Neural progenitor cell (in vitro differentiated cells): ENCODE measurements at regions not wholly inside any gene's neighbourhood (a gene's known extent, or its start where the extent isn't known, plus 50 kb on each side); places are given as distances from the start of the nearest gene placed in this dataset.

Experiments
- DNase-seq: peaks from one replicate; pipeline ENCODE4 v3.0.0-alpha.2; 2016; ENCODE audit warnings: low spot score
- H2AFZ ChIP-seq: fragments of 200-600 bp; sonication (generic); replicated peaks from 2 replicates; pipeline ENCODE4 v1.6.1; 2016; ENCODE audit warnings: antibody characterized with exemption
- H3F3A ChIP-seq: fragments of 200-600 bp; sonication (generic); 2 replicates; pipeline ENCODE4 v1.6.1; 2016; ENCODE audit warnings: antibody characterized with exemption, low read depth
- H3K27ac ChIP-seq: fragments of 200-600 bp; sonication (generic); 2 replicates; pipeline ENCODE4 v1.5.1; 2016; ENCODE audit warnings: mild to moderate bottlenecking
- H3K27me3 ChIP-seq: fragments of 200-600 bp; sonication (generic); 2 replicates; pipeline ENCODE4 v1.6.1; 2016; ENCODE audit warnings: mild to moderate bottlenecking, moderate library complexity
- H3K36me3 ChIP-seq: fragments of 200-600 bp; sonication (generic); 2 replicates; pipeline ENCODE4 v1.5.1; 2016
- H3K4me1 ChIP-seq: fragments of 200-600 bp; sonication (generic); 2 replicates; pipeline ENCODE4 v1.6.1; 2016; ENCODE audit warnings: mixed run types
- H3K4me2 ChIP-seq: fragments of 200-600 bp; sonication (generic); 2 replicates; pipeline ENCODE4 v1.6.1; 2016
- H3K4me3 ChIP-seq: fragments of 200-600 bp; sonication (generic); 2 replicates; pipeline ENCODE4 v1.5.1; 2016
- H3K79me2 ChIP-seq: fragments of 200-600 bp; sonication (generic); 2 replicates; pipeline ENCODE4 v1.6.1; 2016; ENCODE audit warnings: low read depth
- H3K9ac ChIP-seq: fragments of 200-600 bp; sonication (generic); 2 replicates; pipeline ENCODE4 v1.6.1; 2016
- H3K9me3 ChIP-seq: fragments of 200-600 bp; sonication (generic); 2 replicates; pipeline ENCODE4 v1.5.1; 2016; ENCODE audit warnings: low read depth
- H4K20me1 ChIP-seq: fragments of 200-600 bp; sonication (generic); 2 replicates; pipeline ENCODE4 v1.6.1; 2016; ENCODE audit warnings: low read depth
- H3K27ac Mint-ChIP-seq: 3 replicates; pipeline ENCODE4 v1.8.0; 2021; ENCODE audit warnings: mixed read lengths
- H3K27me3 Mint-ChIP-seq: 2 replicates; pipeline ENCODE4 v1.8.0; 2022; ENCODE audit warnings: low read depth, mild to moderate bottlenecking, inconsistent platforms, moderate library complexity, mixed read lengths; ENCODE audit not compliant: insufficient read depth
- H3K36me3 Mint-ChIP-seq: 3 replicates; pipeline ENCODE4 v1.8.0; 2021; ENCODE audit warnings: mixed read lengths
- H3K4me1 Mint-ChIP-seq: 3 replicates; pipeline ENCODE4 v1.8.0; 2021; ENCODE audit warnings: mixed read lengths
- H3K4me3 Mint-ChIP-seq: 3 replicates; pipeline ENCODE4 v1.8.0; 2021; ENCODE audit warnings: mild to moderate bottlenecking, moderate library complexity, mixed read lengths
- H3K9me3 Mint-ChIP-seq: 3 replicates; pipeline ENCODE4 v1.8.0; 2020; ENCODE audit warnings: mixed read lengths
- EZH2 ChIP-seq: fragments of 200-600 bp; sonication (generic); IDR thresholded peaks from 2 replicates; pipeline ENCODE4 v1.6.1; 2017; ENCODE audit warnings: antibody characterized with exemption, mild to moderate bottlenecking, moderate library complexity
- EZH2phosphoT487 ChIP-seq: fragments of 200-600 bp; sonication (generic); IDR thresholded peaks from 2 replicates; pipeline ENCODE4 v1.6.1; 2017; ENCODE audit warnings: antibody characterized with exemption
- TF ChIP-seq, protein P1 (sequence below): fragments of 200-600 bp; sonication (generic); IDR thresholded peaks from 2 replicates; pipeline ENCODE4 v1.5.1; 2017; ENCODE audit warnings: antibody characterized with exemption, mild to moderate bottlenecking

DNA sequence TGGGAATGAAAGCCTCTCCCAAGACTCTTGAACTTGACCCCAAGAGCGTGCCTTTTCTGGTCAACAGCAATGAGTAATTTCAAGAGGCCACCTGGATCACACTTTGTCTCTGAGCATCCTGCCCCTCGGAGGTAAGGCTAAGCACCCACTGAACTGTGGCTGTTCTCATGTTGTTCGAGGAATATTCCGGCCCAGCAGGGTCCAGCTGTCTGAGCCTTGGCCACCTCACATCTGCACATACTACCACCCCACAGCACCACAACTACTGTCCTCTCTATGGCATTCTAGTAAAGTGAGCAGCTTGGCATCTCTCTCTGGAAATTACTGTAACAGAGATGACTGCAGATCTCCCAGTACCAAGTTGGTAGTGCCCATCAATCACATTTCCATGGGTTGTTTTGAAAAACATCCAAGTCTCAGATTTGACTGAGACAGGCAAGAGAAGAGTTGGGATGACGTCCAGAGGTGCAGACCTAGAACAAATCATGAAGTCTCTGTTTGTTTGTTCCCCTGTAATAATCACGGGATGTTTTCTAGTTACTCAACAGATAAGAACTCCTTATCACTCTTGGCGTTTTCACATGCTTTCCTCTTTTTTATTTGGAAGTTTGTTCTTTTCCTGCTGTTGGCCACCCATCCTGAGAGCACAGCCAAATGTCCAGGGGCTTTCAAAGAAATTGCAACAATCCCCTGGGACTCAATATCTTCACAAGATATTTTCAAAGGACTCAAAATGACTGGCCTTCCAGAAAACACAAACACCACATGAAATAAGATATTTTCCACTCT lies 336.0 kb upstream of the TNP1 start:
- Mint-ChIP-seq H3K4me1 (peaks cover 17% of the 10 kb centered on the region), H3K4me3 (no peak overlapping the region), H3K27ac (no peak overlapping the region), H3K27me3 (no peaks in the 10 kb centered on the region), H3K36me3 (no peaks in the 10 kb centered on the region), H3K9me3 (peaks cover 9% of the 10 kb centered on the region)
- no peaks in the 10 kb centered on the region for H3K9me3 ChIP-seq
- no peak overlapping the region for H3K27ac ChIP-seq
- peaks cover 19% of the 10 kb centered on the region for H3K4me1 ChIP-seq
- no peaks in the 10 kb centered on the region for H4K20me1 ChIP-seq
- H3K9ac ChIP-seq = no peak overlapping the region
- no peaks in the 10 kb centered on the region for H3K79me2 ChIP-seq
- no peak overlapping the region for H3K4me2 ChIP-seq
- no peak for DNase-seq
- H3K36me3 ChIP-seq = no peaks in the 10 kb centered on the region
- no peak overlapping the region for H3K4me3 ChIP-seq
- peaks cover 13% of the 10 kb centered on the region for H3F3A ChIP-seq
- no peak for TF ChIP-seq EZH2phosphoT487
- TF ChIP-seq, protein P1, sequence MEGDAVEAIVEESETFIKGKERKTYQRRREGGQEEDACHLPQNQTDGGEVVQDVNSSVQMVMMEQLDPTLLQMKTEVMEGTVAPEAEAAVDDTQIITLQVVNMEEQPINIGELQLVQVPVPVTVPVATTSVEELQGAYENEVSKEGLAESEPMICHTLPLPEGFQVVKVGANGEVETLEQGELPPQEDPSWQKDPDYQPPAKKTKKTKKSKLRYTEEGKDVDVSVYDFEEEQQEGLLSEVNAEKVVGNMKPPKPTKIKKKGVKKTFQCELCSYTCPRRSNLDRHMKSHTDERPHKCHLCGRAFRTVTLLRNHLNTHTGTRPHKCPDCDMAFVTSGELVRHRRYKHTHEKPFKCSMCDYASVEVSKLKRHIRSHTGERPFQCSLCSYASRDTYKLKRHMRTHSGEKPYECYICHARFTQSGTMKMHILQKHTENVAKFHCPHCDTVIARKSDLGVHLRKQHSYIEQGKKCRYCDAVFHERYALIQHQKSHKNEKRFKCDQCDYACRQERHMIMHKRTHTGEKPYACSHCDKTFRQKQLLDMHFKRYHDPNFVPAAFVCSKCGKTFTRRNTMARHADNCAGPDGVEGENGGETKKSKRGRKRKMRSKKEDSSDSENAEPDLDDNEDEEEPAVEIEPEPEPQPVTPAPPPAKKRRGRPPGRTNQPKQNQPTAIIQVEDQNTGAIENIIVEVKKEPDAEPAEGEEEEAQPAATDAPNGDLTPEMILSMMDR = no peak
- no peak for TF ChIP-seq EZH2
- no peaks in the 10 kb centered on the region for H3K27me3 ChIP-seq
- H2AFZ ChIP-seq = no peak overlapping the region

DNA sequence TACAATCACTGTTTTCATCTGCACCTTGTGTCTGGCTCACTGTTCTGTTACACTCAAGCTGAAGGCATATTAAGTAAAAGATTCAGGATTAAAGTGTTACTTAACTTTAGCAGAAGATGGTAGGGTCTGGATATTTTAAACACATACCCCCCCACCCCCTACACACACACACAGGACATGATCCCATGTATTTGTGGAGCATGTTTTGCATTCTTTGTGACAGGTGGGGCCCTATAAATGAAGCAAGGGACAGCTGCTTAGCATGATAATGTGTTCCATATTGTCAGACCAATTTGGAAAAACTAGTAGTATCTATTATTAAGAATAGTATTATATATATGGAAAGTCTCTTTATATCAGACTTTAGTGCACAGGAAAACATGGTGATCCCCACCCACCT lies 335.2 kb upstream of the TNP1 start:
- H3K36me3 Mint-ChIP-seq = no peaks in the 10 kb centered on the region
- no peaks in the 10 kb centered on the region for H3K27me3 Mint-ChIP-seq

DNA sequence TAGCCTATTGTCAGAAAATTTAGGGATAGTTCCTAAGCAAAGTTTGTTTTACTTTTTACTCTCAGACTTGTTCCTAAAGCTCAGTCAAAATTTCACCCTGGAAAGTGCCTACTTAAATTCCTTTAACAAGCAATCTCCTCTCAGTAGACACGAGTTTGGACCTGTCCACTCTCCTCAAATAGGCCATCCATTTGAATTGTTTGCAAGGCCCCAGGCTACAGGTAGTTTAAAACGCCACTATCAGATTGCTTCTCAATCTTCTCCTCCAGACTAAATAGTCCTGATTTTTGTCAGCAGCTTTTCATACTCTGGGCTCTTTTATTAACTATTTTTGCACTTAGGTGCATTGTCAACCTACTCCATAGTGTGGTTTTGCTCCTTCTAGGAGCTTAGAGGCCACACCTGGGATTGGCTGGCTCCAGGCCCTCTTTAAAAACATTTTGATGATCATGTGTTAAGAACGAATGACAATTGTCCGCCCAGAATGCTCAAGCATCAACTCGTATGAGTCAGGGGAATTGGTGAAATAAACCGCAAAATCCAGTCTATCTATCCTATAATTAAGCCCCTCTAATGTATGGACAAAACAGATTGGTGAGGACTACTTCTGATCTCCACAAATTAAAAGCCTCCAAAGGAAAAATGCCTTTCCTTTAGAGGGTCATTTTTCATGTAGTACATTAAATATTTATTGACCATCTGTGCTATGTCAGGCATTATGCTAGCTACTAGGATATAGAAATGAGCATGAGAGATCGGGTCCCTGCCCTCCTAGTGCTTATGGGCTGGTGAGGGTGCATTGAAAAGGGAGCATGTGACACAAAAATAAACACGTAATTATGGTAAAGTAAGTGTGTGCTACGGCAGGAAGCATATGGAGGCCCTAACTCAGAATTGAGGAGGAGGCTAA lies 333.8 kb upstream of the TNP1 start:
- no peak overlapping the region for H3K4me3 Mint-ChIP-seq
- no peak overlapping the region for H3K9ac ChIP-seq
- H3K27ac Mint-ChIP-seq = no peak overlapping the region

More for the DNA sequence above, 335.2 kb upstream of the TNP1 start:
- Histone ChIP-seq H3K4me3 (no peak overlapping the region), H3K36me3 (no peaks in the 10 kb centered on the region), H3F3A (peaks cover 12% of the 10 kb centered on the region), H3K4me1 (peaks cover 17% of the 10 kb centered on the region), H3K4me2 (no peak overlapping the region), H3K27ac (no peak overlapping the region), H2AFZ (no peak overlapping the region), H4K20me1 (no peaks in the 10 kb centered on the region), H3K9me3 (no peaks in the 10 kb centered on the region), H3K9ac (no peak overlapping the region), H3K27me3 (no peaks in the 10 kb centered on the region), H3K79me2 (no peaks in the 10 kb centered on the region)
- Mint-ChIP-seq H3K9me3 (peaks cover 9% of the 10 kb centered on the region), H3K27ac (no peak overlapping the region), H3K4me1 (peaks cover 17% of the 10 kb centered on the region), H3K4me3 (no peak overlapping the region)
- TF ChIP-seq EZH2 (no peak), EZH2phosphoT487 (no peak)
- TF ChIP-seq, protein P1 = no peak
- no peak for DNase-seq

More for the DNA sequence above, 333.8 kb upstream of the TNP1 start:
- H3K9me3 Mint-ChIP-seq = peaks cover 9% of the 10 kb centered on the region
- H3K36me3 Mint-ChIP-seq = no peaks in the 10 kb centered on the region
- H3K36me3 ChIP-seq = no peaks in the 10 kb centered on the region
- H2AFZ ChIP-seq = no peak overlapping the region
- H3K27me3 ChIP-seq = no peaks in the 10 kb centered on the region
- no peaks in the 10 kb centered on the region for H3K79me2 ChIP-seq
- peaks cover 5% of the 10 kb centered on the region for H3K4me1 ChIP-seq
- no peak for TF ChIP-seq EZH2phosphoT487
- no peak overlapping the region for H3K27ac ChIP-seq
- DNase-seq = no peak
- peaks cover 6% of the 10 kb centered on the region for H3K4me1 Mint-ChIP-seq
- H3K27me3 Mint-ChIP-seq = no peaks in the 10 kb centered on the region
- no peak overlapping the region for H3K4me2 ChIP-seq
- H3K4me3 ChIP-seq = no peak overlapping the region
- no peaks in the 10 kb centered on the region for H4K20me1 ChIP-seq
- H3K9me3 ChIP-seq = no peaks in the 10 kb centered on the region
- no peaks in the 10 kb centered on the region for H3F3A ChIP-seq
